Nephron progenitor cell (in vitro differentiated cells): ENCODE measurements at regions not wholly inside any gene's neighbourhood (a gene's known extent, or its start where the extent isn't known, plus 50 kb on each side); places are given as distances from the start of the nearest gene placed in this dataset.

Experiments used
- DNase-seq: peaks from one replicate; pipeline ENCODE4 v3.0.0; 2021
- H3K27ac Mint-ChIP-seq: 2 replicates; pipeline ENCODE4 v1.8.0; 2021; ENCODE audit warnings: mild to moderate bottlenecking, moderate library complexity, mixed read lengths
- H3K27me3 Mint-ChIP-seq: 2 replicates; pipeline ENCODE4 v1.8.0; 2021; ENCODE audit warnings: mild to moderate bottlenecking, low read depth, mixed read lengths; ENCODE audit not compliant: poor library complexity
- H3K36me3 Mint-ChIP-seq: 2 replicates; pipeline ENCODE4 v1.8.0; 2021; ENCODE audit warnings: low read depth, mixed read lengths
- H3K4me1 Mint-ChIP-seq: 2 replicates; pipeline ENCODE4 v1.8.0; 2021; ENCODE audit warnings: mixed read lengths
- H3K4me3 Mint-ChIP-seq: 2 replicates; pipeline ENCODE4 v1.8.0; 2021; ENCODE audit warnings: mild to moderate bottlenecking, moderate library complexity, mixed read lengths
- H3K9me3 Mint-ChIP-seq: 2 replicates; pipeline ENCODE4 v1.8.0; 2021; ENCODE audit warnings: mild to moderate bottlenecking, moderate library complexity, mixed read lengths
- TF ChIP-seq, protein P1 (sequence below): fragments of 200-600 bp; sonication (generic); IDR thresholded peaks from 2 replicates; pipeline ENCODE4 v1.5.0; 2021; ENCODE audit warnings: antibody characterized with exemption

DNA sequence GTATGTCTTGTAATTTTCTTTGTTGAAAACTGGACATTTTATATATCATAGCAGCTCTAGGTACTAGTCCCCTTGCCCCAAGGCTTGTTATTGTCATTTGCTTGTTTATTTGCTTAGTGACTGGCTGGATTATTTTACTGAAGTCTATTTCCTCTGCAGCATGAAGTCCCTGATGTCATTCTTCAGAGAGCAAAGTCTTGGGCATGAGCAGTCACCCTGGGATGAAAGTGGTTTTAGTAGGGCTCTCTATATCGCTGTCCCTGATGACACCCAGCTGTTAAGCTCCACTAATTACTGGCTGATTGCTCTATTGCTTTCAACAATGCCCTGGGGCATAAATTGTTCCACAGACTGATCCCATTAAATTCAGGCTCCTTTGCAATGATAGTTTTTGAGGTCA is 113.5 kb upstream of the USP9X start:
- TF ChIP-seq, protein P1, sequence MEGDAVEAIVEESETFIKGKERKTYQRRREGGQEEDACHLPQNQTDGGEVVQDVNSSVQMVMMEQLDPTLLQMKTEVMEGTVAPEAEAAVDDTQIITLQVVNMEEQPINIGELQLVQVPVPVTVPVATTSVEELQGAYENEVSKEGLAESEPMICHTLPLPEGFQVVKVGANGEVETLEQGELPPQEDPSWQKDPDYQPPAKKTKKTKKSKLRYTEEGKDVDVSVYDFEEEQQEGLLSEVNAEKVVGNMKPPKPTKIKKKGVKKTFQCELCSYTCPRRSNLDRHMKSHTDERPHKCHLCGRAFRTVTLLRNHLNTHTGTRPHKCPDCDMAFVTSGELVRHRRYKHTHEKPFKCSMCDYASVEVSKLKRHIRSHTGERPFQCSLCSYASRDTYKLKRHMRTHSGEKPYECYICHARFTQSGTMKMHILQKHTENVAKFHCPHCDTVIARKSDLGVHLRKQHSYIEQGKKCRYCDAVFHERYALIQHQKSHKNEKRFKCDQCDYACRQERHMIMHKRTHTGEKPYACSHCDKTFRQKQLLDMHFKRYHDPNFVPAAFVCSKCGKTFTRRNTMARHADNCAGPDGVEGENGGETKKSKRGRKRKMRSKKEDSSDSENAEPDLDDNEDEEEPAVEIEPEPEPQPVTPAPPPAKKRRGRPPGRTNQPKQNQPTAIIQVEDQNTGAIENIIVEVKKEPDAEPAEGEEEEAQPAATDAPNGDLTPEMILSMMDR, result no peak

DNA sequence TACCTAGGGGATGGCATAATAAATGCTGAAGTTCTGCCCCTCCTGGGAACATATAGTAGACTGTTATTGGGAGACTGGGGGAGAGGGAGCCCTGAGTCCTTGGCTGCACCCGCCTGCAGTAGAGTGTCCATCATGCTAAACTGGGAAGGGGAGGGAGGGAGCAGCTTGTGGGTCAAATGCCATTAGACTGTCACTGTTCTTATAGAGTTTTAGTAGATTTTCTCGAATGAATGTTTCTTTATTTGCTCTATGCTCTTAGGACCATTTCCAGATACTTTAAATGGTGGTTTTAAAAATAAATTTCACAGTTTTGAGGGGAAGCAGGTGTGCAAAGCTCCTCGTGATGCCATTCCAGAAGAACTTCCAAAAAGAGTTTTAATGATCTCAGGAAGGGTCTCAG is 111.6 kb upstream of the USP9X start:
- H3K4me1 Mint-ChIP-seq, result no peaks in the 10 kb centered on the region
- H3K27me3 Mint-ChIP-seq, result peaks cover 3% of the 10 kb centered on the region
- H3K9me3 Mint-ChIP-seq, result peaks cover 79% of the 10 kb centered on the region
- H3K27ac Mint-ChIP-seq, result no peak overlapping the region
- H3K36me3 Mint-ChIP-seq, result peaks cover 18% of the 10 kb centered on the region
- DNase-seq, result no peak
- TF ChIP-seq, protein P1, result no peak
- H3K4me3 Mint-ChIP-seq, result no peak overlapping the region

More for the DNA sequence above, 113.5 kb upstream of the USP9X start:
- Mint-ChIP-seq H3K27ac (peak overlapping the region; percentile 14), H3K27me3 (peaks cover 3% of the 10 kb centered on the region), H3K9me3 (peaks cover 71% of the 10 kb centered on the region), H3K4me3 (no peak overlapping the region), H3K36me3 (peaks cover 8% of the 10 kb centered on the region), H3K4me1 (no peaks in the 10 kb centered on the region)
- no peak for DNase-seq

- DNase-seq, result no peak
- no peaks in the 10 kb centered on the region for H3K4me1 Mint-ChIP-seq
- TF ChIP-seq, protein P1, result no peak
- H3K9me3 Mint-ChIP-seq, result peaks cover 67% of the 10 kb centered on the region
- no peak overlapping the region for H3K4me3 Mint-ChIP-seq
- peaks cover 20% of the 10 kb centered on the region for H3K36me3 Mint-ChIP-seq
- H3K27ac Mint-ChIP-seq, result no peak overlapping the region
- H3K27me3 Mint-ChIP-seq, result peaks cover 3% of the 10 kb centered on the region
Observed at GRCh38 chrX:40975951-40976350, 109.3 kb upstream of the USP9X start.

DNA sequence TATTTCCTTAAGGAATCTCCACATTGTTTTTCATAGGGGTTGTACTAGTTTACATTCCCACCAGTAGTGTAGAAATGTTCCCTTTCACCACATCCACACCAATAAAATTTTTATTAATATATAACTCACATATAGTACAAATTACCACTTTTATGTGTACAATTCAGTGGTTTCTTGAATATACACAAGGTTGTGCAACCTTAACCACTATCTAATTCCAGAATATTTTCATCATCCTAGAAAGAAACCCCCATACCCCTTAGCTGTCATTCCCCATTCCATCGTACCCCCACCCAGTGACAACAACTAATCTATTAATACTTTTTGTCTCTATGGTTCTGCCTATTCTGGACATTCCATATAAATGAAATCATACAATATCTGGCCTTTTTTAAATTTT is 108.3 kb upstream of the USP9X start:
- H3K36me3 Mint-ChIP-seq, result peaks cover 12% of the 10 kb centered on the region
- H3K27ac Mint-ChIP-seq, result no peak overlapping the region
- H3K27me3 Mint-ChIP-seq, result peaks cover 5% of the 10 kb centered on the region
- peaks cover 63% of the 10 kb centered on the region for H3K9me3 Mint-ChIP-seq
- H3K4me3 Mint-ChIP-seq, result no peak overlapping the region
- no peak for DNase-seq
- no peaks in the 10 kb centered on the region for H3K4me1 Mint-ChIP-seq
- TF ChIP-seq, protein P1, result no peak

DNA sequence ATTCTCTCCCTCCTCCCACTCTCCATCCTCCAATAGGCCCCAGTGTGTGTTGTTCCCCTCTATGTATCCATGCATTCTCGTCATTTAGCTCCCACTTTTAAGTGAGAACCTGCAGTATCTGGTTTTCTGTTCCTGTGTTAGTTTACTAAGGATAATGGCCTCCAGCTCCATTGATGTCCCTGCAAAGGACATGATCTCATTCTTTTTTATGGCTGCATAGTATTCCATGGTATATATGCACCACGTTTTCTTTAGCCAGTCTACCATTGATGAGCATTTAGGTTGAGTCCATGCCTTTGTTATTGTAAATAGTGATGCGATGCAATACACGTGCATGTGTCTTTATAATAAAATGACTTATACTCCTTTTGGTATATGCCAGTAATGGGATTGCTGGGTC is 100.3 kb upstream of the USP9X start:
- DNase-seq, result no peak
- Mint-ChIP-seq H3K27ac (no peak overlapping the region), H3K4me3 (no peak overlapping the region), H3K36me3 (no peaks in the 10 kb centered on the region), H3K9me3 (peaks cover 29% of the 10 kb centered on the region), H3K4me1 (no peaks in the 10 kb centered on the region), H3K27me3 (peaks cover 6% of the 10 kb centered on the region)
- TF ChIP-seq, protein P1, result no peak

GRCh38 chrX:40987413-40987812 is 97.8 kb upstream of the USP9X start:
- no peaks in the 10 kb centered on the region for H3K36me3 Mint-ChIP-seq
- H3K4me1 Mint-ChIP-seq, result no peaks in the 10 kb centered on the region
- H3K27ac Mint-ChIP-seq, result no peak overlapping the region
- DNase-seq, result no peak
- H3K4me3 Mint-ChIP-seq, result no peak overlapping the region
- peaks cover 3% of the 10 kb centered on the region for H3K27me3 Mint-ChIP-seq
- TF ChIP-seq, protein P1, result no peak
- peaks cover 31% of the 10 kb centered on the region for H3K9me3 Mint-ChIP-seq
